ENCODE measurements at regions not wholly inside any gene's neighbourhood (a gene's known extent, or its start where the extent isn't known, plus 50 kb on each side); places are given as distances from the start of the nearest gene placed in this dataset.

GRCh38 chr1:219430419-219430818, 182.5 kb downstream of the ZC3H11B start:
- no peak for DNase-seq (ENCODE audit: low read depth in 4 of 6, low spot score in 6 of 6)
- Histone ChIP-seq H3K27ac (ENCODE audit: low read depth, low read length) (no peak overlapping the region), H3K9me3 (ENCODE audit: control insufficient read depth, insufficient read depth, low read length) (no peaks in the 10 kb centered on the region), H3K27me3 (ENCODE audit: control insufficient read depth, insufficient read depth, low read length) (no peaks in the 10 kb centered on the region), H3K4me1 (ENCODE audit: control insufficient read depth, insufficient read depth, low read length) (no peaks in the 10 kb centered on the region), H3K4me3 (ENCODE audit: low read depth, low read length) (no peak overlapping the region), H3K36me3 (ENCODE audit: control insufficient read depth, insufficient read depth, low read length) (no peaks in the 10 kb centered on the region)
- WGBS (ENCODE audit: insufficient coverage) = no CpG with 5 or more reads among the region's 1 CpG

- H3K27me3 ChIP-seq (ENCODE audit: control insufficient read depth, insufficient read depth, low read length) = no peaks in the 10 kb centered on the region
- H3K9me3 ChIP-seq (ENCODE audit: control insufficient read depth, insufficient read depth, low read length) = no peaks in the 10 kb centered on the region
- 90% methylated on average over 1 of the region's 5 CpGs for WGBS (ENCODE audit: insufficient coverage)
- H3K4me3 ChIP-seq (ENCODE audit: low read depth, low read length) = no peak overlapping the region
- no peak overlapping the region for H3K27ac ChIP-seq (ENCODE audit: low read depth, low read length)
- no peaks in the 10 kb centered on the region for H3K36me3 ChIP-seq (ENCODE audit: control insufficient read depth, insufficient read depth, low read length)
- no peaks in the 10 kb centered on the region for H3K4me1 ChIP-seq (ENCODE audit: control insufficient read depth, insufficient read depth, low read length)
- peak in 1 of 6 donors; percentile 52 for DNase-seq (ENCODE audit: low read depth in 4 of 6, low spot score in 6 of 6)
Observed at GRCh38 chr1:219428651-219429050, 184.3 kb downstream of the ZC3H11B start.

GRCh38 chr1:219427989-219428388, 184.9 kb downstream of the ZC3H11B start:
- H3K4me3 ChIP-seq (ENCODE audit: low read depth, low read length) = no peak overlapping the region
- no peaks in the 10 kb centered on the region for H3K36me3 ChIP-seq (ENCODE audit: control insufficient read depth, insufficient read depth, low read length)
- H3K4me1 ChIP-seq (ENCODE audit: control insufficient read depth, insufficient read depth, low read length) = no peaks in the 10 kb centered on the region
- peak in 1 of 6 donors; percentile 12 for DNase-seq (ENCODE audit: low read depth in 4 of 6, low spot score in 6 of 6)
- no CpG with 5 or more reads among the region's 2 CpGs for WGBS (ENCODE audit: insufficient coverage)
- H3K27ac ChIP-seq (ENCODE audit: low read depth, low read length) = no peak overlapping the region
- H3K9me3 ChIP-seq (ENCODE audit: control insufficient read depth, insufficient read depth, low read length) = no peaks in the 10 kb centered on the region
- no peaks in the 10 kb centered on the region for H3K27me3 ChIP-seq (ENCODE audit: control insufficient read depth, insufficient read depth, low read length)

- H3K9me3 ChIP-seq (ENCODE audit: control insufficient read depth, insufficient read depth, low read length) = no peaks in the 10 kb centered on the region
- no peaks in the 10 kb centered on the region for H3K4me1 ChIP-seq (ENCODE audit: control insufficient read depth, insufficient read depth, low read length)
- no peak overlapping the region for H3K27ac ChIP-seq (ENCODE audit: low read depth, low read length)
- H3K4me3 ChIP-seq (ENCODE audit: low read depth, low read length) = no peak overlapping the region
- DNase-seq (ENCODE audit: low read depth in 4 of 6, low spot score in 6 of 6) = no peak
- H3K27me3 ChIP-seq (ENCODE audit: control insufficient read depth, insufficient read depth, low read length) = no peaks in the 10 kb centered on the region
- H3K36me3 ChIP-seq (ENCODE audit: control insufficient read depth, insufficient read depth, low read length) = no peaks in the 10 kb centered on the region
Observed at GRCh38 chr1:219427403-219427802, 185.5 kb downstream of the ZC3H11B start.

GRCh38 chr1:219422811-219423598, 189.9 kb downstream of the ZC3H11B start:
- no peak overlapping the region for H3K4me3 ChIP-seq (ENCODE audit: low read depth, low read length)
- no peaks in the 10 kb centered on the region for H3K27me3 ChIP-seq (ENCODE audit: control insufficient read depth, insufficient read depth, low read length)
- no peak overlapping the region for H3K27ac ChIP-seq (ENCODE audit: low read depth, low read length)
- no peak for DNase-seq (ENCODE audit: low read depth in 4 of 6, low spot score in 6 of 6)
- H3K36me3 ChIP-seq (ENCODE audit: control insufficient read depth, insufficient read depth, low read length) = peaks cover 2% of the 10 kb centered on the region
- WGBS (ENCODE audit: insufficient coverage) = 100% methylated on average over 1 of the region's 4 CpGs
- no peaks in the 10 kb centered on the region for H3K4me1 ChIP-seq (ENCODE audit: control insufficient read depth, insufficient read depth, low read length)
- no peaks in the 10 kb centered on the region for H3K9me3 ChIP-seq (ENCODE audit: control insufficient read depth, insufficient read depth, low read length)

GRCh38 chr1:219420913-219421312, 192.0 kb downstream of the ZC3H11B start:
- no peak overlapping the region for H3K27ac ChIP-seq (ENCODE audit: low read depth, low read length)
- no peaks in the 10 kb centered on the region for H3K9me3 ChIP-seq (ENCODE audit: control insufficient read depth, insufficient read depth, low read length)
- peaks cover 2% of the 10 kb centered on the region for H3K36me3 ChIP-seq (ENCODE audit: control insufficient read depth, insufficient read depth, low read length)
- DNase-seq (ENCODE audit: low read depth in 4 of 6, low spot score in 6 of 6) = no peak
- H3K27me3 ChIP-seq (ENCODE audit: control insufficient read depth, insufficient read depth, low read length) = no peaks in the 10 kb centered on the region
- no peaks in the 10 kb centered on the region for H3K4me1 ChIP-seq (ENCODE audit: control insufficient read depth, insufficient read depth, low read length)
- no peak overlapping the region for H3K4me3 ChIP-seq (ENCODE audit: low read depth, low read length)

GRCh38 chr1:219419860-219420259, 193.0 kb downstream of the ZC3H11B start:
- Histone ChIP-seq H3K4me1 (ENCODE audit: control insufficient read depth, insufficient read depth, low read length) (no peaks in the 10 kb centered on the region), H3K36me3 (ENCODE audit: control insufficient read depth, insufficient read depth, low read length) (peaks cover 2% of the 10 kb centered on the region), H3K9me3 (ENCODE audit: control insufficient read depth, insufficient read depth, low read length) (no peaks in the 10 kb centered on the region), H3K27ac (ENCODE audit: low read depth, low read length) (no peak overlapping the region), H3K4me3 (ENCODE audit: low read depth, low read length) (no peak overlapping the region), H3K27me3 (ENCODE audit: control insufficient read depth, insufficient read depth, low read length) (no peaks in the 10 kb centered on the region)
- DNase-seq (ENCODE audit: low read depth in 4 of 6, low spot score in 6 of 6) = no peak

- peaks cover 2% of the 10 kb centered on the region for H3K36me3 ChIP-seq (ENCODE audit: control insufficient read depth, insufficient read depth, low read length)
- WGBS (ENCODE audit: insufficient coverage) = no CpG with 5 or more reads among the region's 1 CpG
- no peaks in the 10 kb centered on the region for H3K9me3 ChIP-seq (ENCODE audit: control insufficient read depth, insufficient read depth, low read length)
- H3K4me1 ChIP-seq (ENCODE audit: control insufficient read depth, insufficient read depth, low read length) = no peaks in the 10 kb centered on the region
- DNase-seq (ENCODE audit: low read depth in 4 of 6, low spot score in 6 of 6) = peak in 1 of 6 donors; percentile 59
- H3K4me3 ChIP-seq (ENCODE audit: low read depth, low read length) = no peak overlapping the region
- H3K27me3 ChIP-seq (ENCODE audit: control insufficient read depth, insufficient read depth, low read length) = no peaks in the 10 kb centered on the region
- H3K27ac ChIP-seq (ENCODE audit: low read depth, low read length) = no peak overlapping the region
Observed at GRCh38 chr1:219419065-219419464, 193.8 kb downstream of the ZC3H11B start.

- 77% methylated on average over 3 of the region's 3 CpGs for WGBS (ENCODE audit: insufficient coverage)
- Histone ChIP-seq H3K9me3 (ENCODE audit: control insufficient read depth, insufficient read depth, low read length) (no peaks in the 10 kb centered on the region), H3K27ac (ENCODE audit: low read depth, low read length) (no peak overlapping the region), H3K4me1 (ENCODE audit: control insufficient read depth, insufficient read depth, low read length) (no peaks in the 10 kb centered on the region), H3K36me3 (ENCODE audit: control insufficient read depth, insufficient read depth, low read length) (peaks cover 2% of the 10 kb centered on the region), H3K27me3 (ENCODE audit: control insufficient read depth, insufficient read depth, low read length) (no peaks in the 10 kb centered on the region), H3K4me3 (ENCODE audit: low read depth, low read length) (no peak overlapping the region)
- DNase-seq (ENCODE audit: low read depth in 4 of 6, low spot score in 6 of 6) = no peak
Observed at GRCh38 chr1:219417610-219418009, 195.3 kb downstream of the ZC3H11B start.

GRCh38 chr1:219416598-219417238, 196.2 kb downstream of the ZC3H11B start:
- no peaks in the 10 kb centered on the region for H3K27me3 ChIP-seq (ENCODE audit: control insufficient read depth, insufficient read depth, low read length)
- 50% methylated on average over 1 of the region's 1 CpG for WGBS (ENCODE audit: insufficient coverage)
- peaks cover 2% of the 10 kb centered on the region for H3K36me3 ChIP-seq (ENCODE audit: control insufficient read depth, insufficient read depth, low read length)
- peak in 4 of 6 donors; percentile 7 to 58 (median 32) for DNase-seq (ENCODE audit: low read depth in 4 of 6, low spot score in 6 of 6)
- no peaks in the 10 kb centered on the region for H3K4me1 ChIP-seq (ENCODE audit: control insufficient read depth, insufficient read depth, low read length)
- H3K9me3 ChIP-seq (ENCODE audit: control insufficient read depth, insufficient read depth, low read length) = no peaks in the 10 kb centered on the region
- no peak overlapping the region for H3K4me3 ChIP-seq (ENCODE audit: low read depth, low read length)
- H3K27ac ChIP-seq (ENCODE audit: low read depth, low read length) = no peak overlapping the region
